Psoas muscle (tissue), 7 donors: ENCODE measurements at regions not wholly inside any gene's neighbourhood (a gene's known extent, or its start where the extent isn't known, plus 50 kb on each side); places are given as distances from the start of the nearest gene placed in this dataset.
"Not testable (repeated sequence)": the region's sequence is repeated elsewhere in the genome, so short reads cannot be mapped to it uniquely, and the experiment has no call there.

ENCODE experiments used
- ATAC-seq, 4 donors: fragments of 200-7000 bp; cut with Tn5 transposase; one replicate each; pipeline ENCODE4 v1.9.1; 2020; ENCODE audit warnings: moderate library complexity in 3 of 4, mild to moderate bottlenecking in 2 of 4
- DNase-seq, 2 donors: peaks; one replicate each; pipeline ENCODE4 v3.0.0-alpha.2; 2020
- H3K27ac ChIP-seq: fragments of 200-600 bp; one replicate; pipeline ENCODE4 v1.8.0; 2022
- H3K27me3 ChIP-seq, 3 donors: fragments of 200-600 bp in 1 of 3; one replicate each; pipeline versions ENCODE4 v1.6.1 to v1.8.0; 2013 to 2022; ENCODE audit warnings: low read length in 2 of 3, mild to moderate bottlenecking in 2 of 3, moderate library complexity in 1 of 3; ENCODE audit not compliant: insufficient read depth in 3 of 3
- H3K36me3 ChIP-seq, 2 donors: fragments of 200-600 bp in 1 of 2; one replicate each; pipeline versions ENCODE4 v1.6.1 to v1.8.0; 2013 to 2022; ENCODE audit warnings: low read depth in 1 of 2, mild to moderate bottlenecking in 1 of 2, moderate library complexity in 1 of 2; ENCODE audit not compliant: insufficient read depth in 1 of 2
- H3K4me1 ChIP-seq: fragments of 200-600 bp; one replicate; pipeline ENCODE4 v1.8.0; 2022
- H3K4me3 ChIP-seq: fragments of 200-600 bp; one replicate; pipeline ENCODE4 v1.8.0; 2022; ENCODE audit warnings: mild to moderate bottlenecking
- H3K9me3 ChIP-seq: fragments of 200-600 bp; one replicate; pipeline ENCODE4 v1.8.0; 2022
- CTCF ChIP-seq: fragments of 200-600 bp; IDR thresholded peaks from one replicate; pipeline ENCODE4 v1.8.0; 2022; ENCODE audit warnings: antibody characterized with exemption
- WGBS, 3 donors: extraction: QIAGEN DNeasy Blood & Tissue Kit; methylation state at CpG; one replicate each; pipeline versions ENCODE4 v1.1.6 to v1.1.7; 2013; 5-methylcytosine and 5-hydroxymethylcytosine counted together
- intact Hi-C, 2 donors: fragments of 100-400 bp; cut with DNase I; formaldehyde crosslinking; loops; one replicate each; pipeline versions ENCODE4 v1.11.0 to v1.14.2; 2022
- donor health status: healthy with polysubstance abuse.
- donor health status: DM: no; HTN: no; CAD: no; lungs with moderate emphysema.
- donor health status: Bipolar disorder and iron deficiency.
- donor health status: healthy.
- donor health status: DM: yes; HTN: yes; CAD: no.
- donor health status: DM: no; HTN: no; CAD: no.
- donor health status: DM: yes; HTN: yes; CAD: no.

- TF ChIP-seq CTCF: no peak
- Histone ChIP-seq H3K4me1 (no peaks in the 10 kb centered on the region), H3K27me3 (no peaks in the 10 kb centered on the region), H3K36me3 (no peaks in the 10 kb centered on the region), H3K4me3 (no peak overlapping the region), H3K9me3 (no peaks in the 10 kb centered on the region), H3K27ac (no peak overlapping the region)
- WGBS, 3 donors: 91 to 100% (median 99%) methylated on average over 1 of the region's 1 CpG
- ATAC-seq: no peak
- intact Hi-C loops: no loop called here
- DNase-seq: no peak
These were observed 323.2 kb upstream of the CCNH start for GRCh38 chr5:87735923-87736322.

- intact Hi-C loops: no loop called here
These were observed 321.2 kb upstream of the CCNH start for GRCh38 chr5:87733897-87734296.

GRCh38 chr5:87732875-87733768 is 320.4 kb upstream of the CCNH start:
- ATAC-seq (no peak), DNase-seq (no peak)
- 72 to 76% (median 75%) methylated on average over 7 of the region's 7 CpGs for WGBS, 3 donors
- Histone ChIP-seq H3K4me3 (no peak overlapping the region), H3K4me1 (no peaks in the 10 kb centered on the region), H3K36me3 (no peaks in the 10 kb centered on the region), H3K9me3 (no peaks in the 10 kb centered on the region), H3K27ac (no peak overlapping the region), H3K27me3 (no peaks in the 10 kb centered on the region)
- intact Hi-C loops: no loop called here
- no peak for TF ChIP-seq CTCF

More at GRCh38 chr5:87733897-87734296, 321.2 kb upstream of the CCNH start:
- H3K9me3 ChIP-seq: no peaks in the 10 kb centered on the region
- H3K4me1 ChIP-seq: no peaks in the 10 kb centered on the region
- H3K27me3 ChIP-seq: no peaks in the 10 kb centered on the region
- DNase-seq: no peak
- H3K36me3 ChIP-seq: no peaks in the 10 kb centered on the region
- no peak for ATAC-seq
- TF ChIP-seq CTCF: no peak
- H3K27ac ChIP-seq: no peak overlapping the region
- no peak overlapping the region for H3K4me3 ChIP-seq
- 42 to 53% (median 49%) methylated on average over 3 of the region's 3 CpGs for WGBS, 3 donors

GRCh38 chr5:87729781-87730180 is 317.1 kb upstream of the CCNH start:
- DNase-seq: no peak
- H3K4me1 ChIP-seq: no peaks in the 10 kb centered on the region
- no peak overlapping the region for H3K27ac ChIP-seq
- intact Hi-C loops: no loop called here
- no peaks in the 10 kb centered on the region for H3K9me3 ChIP-seq
- H3K36me3 ChIP-seq: no peaks in the 10 kb centered on the region
- ATAC-seq: no peak
- H3K27me3 ChIP-seq: no peaks in the 10 kb centered on the region
- H3K4me3 ChIP-seq: no peak overlapping the region
- TF ChIP-seq CTCF: no peak

- intact Hi-C loops: no loop called here
- DNase-seq (no peak), ATAC-seq (no peak)
- no peak for TF ChIP-seq CTCF
- Histone ChIP-seq H3K4me1 (no peaks in the 10 kb centered on the region), H3K27me3 (peaks cover 0 to 2% (median 0%) of the 10 kb centered on the region in 3 donors), H3K9me3 (no peaks in the 10 kb centered on the region), H3K36me3 (no peaks in the 10 kb centered on the region), H3K27ac (no peak overlapping the region), H3K4me3 (no peak overlapping the region)
- WGBS, 3 donors: 66 to 74% (median 66%) methylated on average over 3 of the region's 3 CpGs
These were observed 309.6 kb upstream of the CCNH start for GRCh38 chr5:87722286-87722685.

- H3K4me3 ChIP-seq, H3K27ac ChIP-seq, DNase-seq, H3K27me3 ChIP-seq, H3K36me3 ChIP-seq, H3K4me1 ChIP-seq, ATAC-seq, H3K9me3 ChIP-seq, intact Hi-C loops: not testable (repeated sequence)
- 84 to 85% (median 84%) methylated on average over 15 of the region's 15 CpGs for WGBS, 3 donors
These were observed 305.6 kb upstream of the CCNH start for GRCh38 chr5:87718224-87718925.
